Fibroblast of lung (primary cell): ENCODE measurements at regions not wholly inside any gene's neighbourhood (a gene's known extent, or its start where the extent isn't known, plus 50 kb on each side); places are given as distances from the start of the nearest gene placed in this dataset.

Source experiments
- DNase-seq, 2 donors: peaks; one replicate each; pipeline versions ENCODE4 v3.0.0 to v3.0.0-alpha.2; 2010; ENCODE audit warnings: low read depth in 2 of 2
- H2AFZ ChIP-seq: 2 replicates; pipeline ENCODE4 v1.5.1; 2012; ENCODE audit warnings: low read length, control low read depth, inconsistent platforms
- H3K27ac ChIP-seq: 2 replicates; pipeline ENCODE4 v1.5.1; 2011; ENCODE audit warnings: low read length, control low read depth; ENCODE audit not compliant: insufficient read depth
- H3K27me3 ChIP-seq: 2 replicates; pipeline ENCODE4 v1.5.1; 2011; ENCODE audit warnings: mild to moderate bottlenecking, low read length; ENCODE audit not compliant: control insufficient read depth, insufficient read depth
- H3K36me3 ChIP-seq: 2 replicates; pipeline ENCODE4 v1.5.1; 2011; ENCODE audit warnings: low read length; ENCODE audit not compliant: control insufficient read depth, insufficient read depth
- H3K4me1 ChIP-seq: 2 replicates; pipeline ENCODE4 v1.5.1; 2011; ENCODE audit warnings: low read length; ENCODE audit not compliant: control insufficient read depth, insufficient read depth; ENCODE audit errors: extremely low read depth
- H3K4me2 ChIP-seq: 2 replicates; pipeline ENCODE4 v1.5.1; 2011; ENCODE audit warnings: low read length, control low read depth; ENCODE audit not compliant: insufficient read depth; ENCODE audit errors: extremely low read depth
- H3K4me3 ChIP-seq, 4 experiments: fragments of 200-600 bp in 1 of 4; sonication (generic) in 1 of 4; replicated peaks in 1 of 4; 2 replicates each; pipeline ENCODE4 v1.5.1; 2011 to 2016; ENCODE audit warnings: low read length in 4 of 4, low read depth in 3 of 4, mild to moderate bottlenecking in 3 of 4, control low read depth in 2 of 4, inconsistent platforms in 1 of 4, mixed read lengths in 1 of 4; ENCODE audit not compliant: insufficient read depth in 1 of 4; ENCODE audit errors: control extremely low read depth in 1 of 4
- H3K79me2 ChIP-seq: 2 replicates; pipeline ENCODE4 v1.5.1; 2012; ENCODE audit warnings: mild to moderate bottlenecking, low read length, inconsistent platforms; ENCODE audit not compliant: control insufficient read depth, insufficient read depth
- H3K9ac ChIP-seq: 2 replicates; pipeline ENCODE4 v1.5.1; 2011; ENCODE audit warnings: mild to moderate bottlenecking, low read length, control low read depth; ENCODE audit not compliant: insufficient read depth
- H3K9me3 ChIP-seq: 2 replicates; pipeline ENCODE4 v1.5.1; 2012; ENCODE audit warnings: low read depth, low read length; ENCODE audit not compliant: control insufficient read depth, insufficient read depth
- H4K20me1 ChIP-seq: 2 replicates; pipeline ENCODE4 v1.5.1; 2011; ENCODE audit warnings: low read length; ENCODE audit not compliant: control insufficient read depth, insufficient read depth; ENCODE audit errors: extremely low read depth
- EZH2 ChIP-seq: IDR thresholded peaks from 2 replicates; pipeline ENCODE4 v1.5.1; 2012; ENCODE audit warnings: low read length, control low read depth, mild to moderate bottlenecking; ENCODE audit errors: missing control alignments
- TF ChIP-seq, protein P1 (sequence below), 2 donors: IDR thresholded peaks in 1 of 2; conservative IDR thresholded peaks in 1 of 2; 1 replicate in 1 of 2; 2 replicates in 1 of 2; pipeline ENCODE4 v1.5.1; 2011 to 2012; ENCODE audit warnings: low read length in 2 of 2, control low read depth in 1 of 2, inconsistent platforms in 1 of 2, low read depth in 1 of 2, mild to moderate bottlenecking in 1 of 2

DNA sequence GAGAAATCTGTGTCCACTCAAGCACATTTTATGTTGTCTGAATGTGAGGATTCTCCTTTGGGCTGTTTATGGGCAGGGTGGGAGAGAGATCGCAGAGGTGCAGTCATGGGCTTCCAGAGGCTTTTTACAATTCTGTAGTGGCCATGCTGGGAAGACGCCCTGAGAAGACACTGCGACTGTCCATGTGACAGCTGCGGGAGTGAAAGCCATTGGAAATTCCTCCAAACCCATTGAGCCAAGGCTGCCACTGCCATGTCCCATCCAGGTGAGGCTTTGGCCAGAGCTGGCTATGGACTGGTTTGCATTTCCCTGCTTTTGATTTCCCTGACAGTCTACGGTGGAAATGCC, 216.9 kb upstream of the ECI2 start:
- Histone ChIP-seq H3K4me1 (peaks cover 39% of the 10 kb centered on the region), H3K27me3 (no peaks in the 10 kb centered on the region), H4K20me1 (no peaks in the 10 kb centered on the region), H3K9ac (no peak overlapping the region), H2AFZ (no peak overlapping the region), H3K27ac (peak overlapping the region; percentile 72), H3K4me3 (peak overlapping the region in 3 of 4 experiments; percentile 1 to 30 (median 10)), H3K4me2 (peak overlapping the region; percentile 78), H3K79me2 (no peaks in the 10 kb centered on the region), H3K36me3 (no peaks in the 10 kb centered on the region), H3K9me3 (no peaks in the 10 kb centered on the region)
- no peak for DNase-seq
- TF ChIP-seq, protein P1, sequence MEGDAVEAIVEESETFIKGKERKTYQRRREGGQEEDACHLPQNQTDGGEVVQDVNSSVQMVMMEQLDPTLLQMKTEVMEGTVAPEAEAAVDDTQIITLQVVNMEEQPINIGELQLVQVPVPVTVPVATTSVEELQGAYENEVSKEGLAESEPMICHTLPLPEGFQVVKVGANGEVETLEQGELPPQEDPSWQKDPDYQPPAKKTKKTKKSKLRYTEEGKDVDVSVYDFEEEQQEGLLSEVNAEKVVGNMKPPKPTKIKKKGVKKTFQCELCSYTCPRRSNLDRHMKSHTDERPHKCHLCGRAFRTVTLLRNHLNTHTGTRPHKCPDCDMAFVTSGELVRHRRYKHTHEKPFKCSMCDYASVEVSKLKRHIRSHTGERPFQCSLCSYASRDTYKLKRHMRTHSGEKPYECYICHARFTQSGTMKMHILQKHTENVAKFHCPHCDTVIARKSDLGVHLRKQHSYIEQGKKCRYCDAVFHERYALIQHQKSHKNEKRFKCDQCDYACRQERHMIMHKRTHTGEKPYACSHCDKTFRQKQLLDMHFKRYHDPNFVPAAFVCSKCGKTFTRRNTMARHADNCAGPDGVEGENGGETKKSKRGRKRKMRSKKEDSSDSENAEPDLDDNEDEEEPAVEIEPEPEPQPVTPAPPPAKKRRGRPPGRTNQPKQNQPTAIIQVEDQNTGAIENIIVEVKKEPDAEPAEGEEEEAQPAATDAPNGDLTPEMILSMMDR (conservative IDR thresholded peaks at IDR 0.05 in 1 of 2, IDR thresholded peaks at IDR 0.05 in 1 of 2; ENCODE audit: low read depth in 1 of 2, low read length in 2 of 2): no peak
- TF ChIP-seq EZH2: no peak

DNA sequence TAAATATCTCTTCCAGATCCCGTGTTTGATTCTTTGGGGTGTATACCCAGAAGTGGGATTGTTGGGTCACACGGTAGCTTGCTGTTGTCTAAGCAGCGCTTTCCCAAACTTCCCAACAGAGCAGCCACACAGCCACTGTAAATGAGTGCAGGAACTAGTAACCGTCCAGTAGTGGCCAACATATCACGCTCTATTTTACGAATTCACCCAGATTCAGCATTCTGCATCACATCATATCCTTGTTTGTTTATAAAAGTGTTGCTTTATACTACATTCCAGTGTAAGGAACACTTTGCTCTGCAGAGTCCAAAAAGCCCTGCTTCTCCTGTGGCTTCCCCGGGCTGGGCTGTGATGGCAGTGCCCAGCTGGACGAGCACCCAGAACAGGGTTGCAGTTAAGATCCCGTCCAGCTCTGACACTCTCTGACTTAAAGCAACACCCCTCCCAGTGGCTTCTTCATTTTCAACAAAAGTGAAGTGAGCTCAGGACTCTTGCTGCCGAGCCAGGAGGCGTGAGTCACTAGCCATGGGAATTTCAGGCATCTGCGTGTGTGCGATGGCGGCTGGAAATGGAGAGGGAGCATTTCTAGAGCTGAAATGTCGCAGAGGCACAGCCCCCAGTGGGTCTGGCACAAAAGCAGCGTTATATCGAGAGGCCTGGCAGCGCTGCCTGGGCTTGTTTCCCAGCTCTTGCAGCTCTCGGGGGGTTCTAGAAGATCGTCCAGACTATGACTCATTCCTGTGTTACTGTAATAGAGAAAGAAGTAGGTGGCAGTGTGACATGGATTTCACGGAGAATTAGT, 216.3 kb upstream of the ECI2 start:
- Histone ChIP-seq H2AFZ (peak overlapping the region; percentile 50), H3K4me2 (peak overlapping the region; percentile 78), H3K27ac (peak overlapping the region; percentile 72), H3K4me1 (peaks cover 39% of the 10 kb centered on the region), H3K9ac (peak overlapping the region; percentile 40), H3K79me2 (no peaks in the 10 kb centered on the region), H3K4me3 (peak overlapping the region; percentile 1 to 40 (median 22)), H3K27me3 (no peaks in the 10 kb centered on the region), H3K9me3 (no peaks in the 10 kb centered on the region), H4K20me1 (no peaks in the 10 kb centered on the region), H3K36me3 (no peaks in the 10 kb centered on the region)
- no peak for TF ChIP-seq EZH2
- TF ChIP-seq, protein P1 (conservative IDR thresholded peaks at IDR 0.05 in 1 of 2, IDR thresholded peaks at IDR 0.05 in 1 of 2; ENCODE audit: low read depth in 1 of 2, low read length in 2 of 2): peak in 1 of 2 donors; percentile 27
- peak; percentile 95 to 96 for DNase-seq

DNA sequence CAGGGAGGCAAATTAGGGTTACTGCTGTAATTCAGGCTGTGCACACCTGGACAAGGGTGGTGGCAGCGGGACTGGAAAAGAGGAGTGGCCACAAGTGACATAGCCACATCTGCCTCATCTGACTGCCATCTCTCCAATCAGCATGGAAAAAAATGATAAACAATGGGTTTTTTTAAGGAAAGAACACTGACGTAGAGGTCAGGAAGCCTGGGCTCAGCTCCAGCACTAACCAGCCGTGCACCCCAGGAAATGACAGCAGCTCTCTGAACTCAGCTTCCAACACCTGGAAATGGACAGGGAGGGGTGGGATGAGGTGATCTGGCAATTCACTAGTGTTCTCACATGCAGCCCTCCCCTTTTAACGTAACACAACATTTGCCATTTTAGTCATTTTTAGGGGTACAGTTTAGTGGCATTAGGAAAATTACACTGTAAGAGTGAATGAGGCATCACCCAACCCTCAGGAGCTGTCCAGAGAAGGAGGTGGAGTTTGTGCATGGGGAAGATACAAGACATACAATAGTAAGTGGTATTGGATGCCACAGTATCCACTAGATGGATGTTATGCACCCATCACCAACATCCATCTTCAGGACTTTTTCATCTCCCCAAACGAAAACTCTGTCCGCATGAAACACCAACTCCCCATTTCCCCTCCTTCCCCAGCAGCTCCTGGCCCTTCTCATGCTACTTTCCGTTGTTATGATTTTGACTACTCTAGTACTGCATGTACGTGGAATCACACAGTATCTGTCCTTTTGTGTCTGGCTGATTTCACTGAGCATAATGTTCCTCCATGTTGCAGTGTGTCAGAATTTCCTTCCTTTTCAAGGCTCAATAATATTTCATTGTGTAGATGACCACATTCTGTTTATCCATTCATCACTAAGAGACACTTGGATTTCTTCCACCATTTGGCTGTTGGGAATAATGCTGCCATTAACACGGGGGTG, 215.5 kb upstream of the ECI2 start:
- Histone ChIP-seq H4K20me1 (no peaks in the 10 kb centered on the region), H3K27me3 (no peaks in the 10 kb centered on the region), H3K4me3 (peak overlapping the region in 1 of 4 experiments; percentile 30), H3K79me2 (no peaks in the 10 kb centered on the region), H3K4me2 (peak overlapping the region; percentile 78), H2AFZ (no peak overlapping the region), H3K9me3 (no peaks in the 10 kb centered on the region), H3K9ac (peak overlapping the region; percentile 40), H3K36me3 (no peaks in the 10 kb centered on the region), H3K4me1 (peaks cover 39% of the 10 kb centered on the region), H3K27ac (peak overlapping the region; percentile 72)
- DNase-seq: peak; percentile 55 to 67
- TF ChIP-seq EZH2: no peak
- TF ChIP-seq, protein P1 (conservative IDR thresholded peaks at IDR 0.05 in 1 of 2, IDR thresholded peaks at IDR 0.05 in 1 of 2; ENCODE audit: low read depth in 1 of 2, low read length in 2 of 2): no peak
